Hematopoietic multipotent progenitor cell (in vitro differentiated cells): ENCODE measurements at regions not wholly inside any gene's neighbourhood (a gene's known extent, or its start where the extent isn't known, plus 50 kb on each side); places are given as distances from the start of the nearest gene placed in this dataset.

ENCODE experiments used
- DNase-seq, 3 donors: peaks; one replicate each; pipeline ENCODE4 v3.0.0-alpha.2; 2011 to 2015; ENCODE audit warnings: low read depth in 2 of 3, low spot score in 2 of 3

DNA sequence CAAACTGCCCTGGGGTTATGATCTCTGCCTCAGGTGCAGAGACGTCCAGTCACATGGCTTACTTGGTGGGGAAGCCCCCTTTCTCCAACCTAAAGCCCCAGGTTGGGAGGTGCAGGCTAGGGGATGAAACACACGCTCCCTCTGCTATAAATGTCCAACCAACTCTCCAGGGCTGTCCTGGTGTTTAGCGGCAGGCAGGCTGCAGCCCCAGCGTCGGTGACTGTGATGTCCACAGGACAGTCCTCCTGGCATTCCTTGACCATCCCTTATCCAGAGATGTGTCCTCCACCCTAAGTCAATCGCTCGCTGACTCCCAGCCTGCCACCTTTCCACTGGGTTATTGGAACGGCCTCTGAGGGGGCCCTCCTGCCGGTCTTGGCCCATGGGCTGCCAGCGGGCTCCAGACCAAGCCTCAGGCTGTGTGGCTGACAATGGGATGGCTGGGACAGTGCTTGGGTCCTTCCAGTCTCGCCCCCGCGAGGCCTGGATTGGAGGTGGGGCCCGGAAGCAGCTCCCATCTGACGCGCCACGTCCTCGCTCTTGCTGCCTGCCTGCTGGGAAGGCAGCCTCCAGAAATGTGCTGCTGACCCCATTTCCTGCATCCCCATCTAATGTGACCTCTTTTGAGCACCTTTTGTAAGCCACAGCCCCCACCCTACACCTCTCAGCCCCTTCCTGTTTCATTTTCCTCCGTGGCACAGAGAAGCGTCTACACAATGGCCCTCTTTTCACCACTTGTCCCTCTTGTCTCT is 60.8 kb upstream of the ADRA2C start:
- DNase-seq: no peak

DNA sequence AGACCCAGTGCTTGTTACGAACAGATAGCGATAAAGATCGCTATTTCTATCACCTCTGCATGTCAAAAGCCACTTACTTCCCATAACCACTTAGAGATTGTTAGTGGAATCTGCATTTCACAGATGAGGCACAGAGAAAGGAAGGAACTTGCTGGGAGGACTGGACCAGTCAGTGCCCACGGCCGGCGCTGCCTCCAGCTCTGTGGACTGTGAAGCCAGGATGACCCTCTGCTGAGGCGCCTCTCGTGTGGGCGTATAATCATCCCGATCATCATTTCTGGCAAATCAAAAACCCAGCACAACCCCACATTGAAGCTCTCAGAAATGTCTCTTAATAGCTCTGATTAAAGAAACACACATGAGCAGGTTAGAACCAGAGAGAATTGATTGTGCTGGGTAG is 61.5 kb upstream of the ADRA2C start:
- DNase-seq: no peak

DNA sequence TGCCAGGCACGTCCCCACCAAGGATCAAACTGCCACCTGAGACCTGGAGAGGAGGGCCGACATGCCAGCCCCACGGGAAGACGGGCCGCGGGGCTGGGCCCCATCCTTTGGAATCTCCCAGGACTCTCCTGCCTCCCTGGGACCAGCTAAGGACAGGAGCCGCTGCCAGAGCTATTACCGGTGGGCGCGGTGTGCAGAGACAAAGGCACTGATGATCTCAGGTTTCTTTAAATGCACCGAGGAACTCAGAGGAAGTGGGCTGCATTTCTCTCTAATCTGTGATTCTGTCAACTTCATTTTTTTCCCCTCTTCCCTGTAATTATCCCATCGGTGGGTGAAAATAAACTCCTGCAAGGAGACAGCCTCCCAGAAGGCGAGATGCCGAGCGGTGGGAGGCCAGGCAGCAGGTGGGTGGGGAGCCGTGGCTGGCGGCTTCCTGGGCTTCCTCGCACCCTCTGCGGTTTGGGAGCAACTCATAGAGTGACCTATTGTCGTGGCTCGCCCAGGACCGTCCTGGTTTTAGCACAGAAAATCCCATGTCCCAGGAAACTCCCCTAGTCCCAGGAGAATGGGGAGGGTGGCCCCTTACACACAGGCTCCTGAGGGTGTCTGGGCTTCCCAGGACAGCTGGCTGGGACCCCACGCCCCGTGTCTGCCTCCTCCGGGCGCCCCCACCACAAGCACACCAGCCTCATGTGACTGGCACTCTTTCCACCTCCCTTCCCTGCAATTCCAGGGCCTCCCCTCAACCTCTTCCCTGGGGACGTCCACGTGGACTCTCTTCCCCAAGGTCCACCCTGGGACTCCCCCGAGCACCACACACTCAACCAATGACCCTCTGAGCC is 62.3 kb upstream of the ADRA2C start:
- no peak for DNase-seq

DNA sequence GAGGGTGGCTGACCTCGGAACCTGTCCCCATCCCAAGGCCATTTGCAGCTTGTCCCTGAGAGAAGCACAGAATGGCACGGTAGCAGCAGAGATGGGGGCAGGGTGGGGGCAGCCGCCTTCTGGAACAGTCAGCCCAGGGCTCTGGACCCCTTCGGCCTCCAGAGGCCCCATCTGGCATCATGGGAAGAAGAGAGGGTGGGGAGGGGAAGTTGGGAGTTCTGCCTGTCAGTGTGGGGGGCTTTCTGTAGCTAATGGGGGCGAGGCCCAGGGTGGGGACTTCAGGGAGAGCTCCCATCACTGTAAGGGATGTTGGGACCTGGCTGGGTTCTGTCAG is 62.9 kb upstream of the ADRA2C start:
- no peak for DNase-seq

DNA sequence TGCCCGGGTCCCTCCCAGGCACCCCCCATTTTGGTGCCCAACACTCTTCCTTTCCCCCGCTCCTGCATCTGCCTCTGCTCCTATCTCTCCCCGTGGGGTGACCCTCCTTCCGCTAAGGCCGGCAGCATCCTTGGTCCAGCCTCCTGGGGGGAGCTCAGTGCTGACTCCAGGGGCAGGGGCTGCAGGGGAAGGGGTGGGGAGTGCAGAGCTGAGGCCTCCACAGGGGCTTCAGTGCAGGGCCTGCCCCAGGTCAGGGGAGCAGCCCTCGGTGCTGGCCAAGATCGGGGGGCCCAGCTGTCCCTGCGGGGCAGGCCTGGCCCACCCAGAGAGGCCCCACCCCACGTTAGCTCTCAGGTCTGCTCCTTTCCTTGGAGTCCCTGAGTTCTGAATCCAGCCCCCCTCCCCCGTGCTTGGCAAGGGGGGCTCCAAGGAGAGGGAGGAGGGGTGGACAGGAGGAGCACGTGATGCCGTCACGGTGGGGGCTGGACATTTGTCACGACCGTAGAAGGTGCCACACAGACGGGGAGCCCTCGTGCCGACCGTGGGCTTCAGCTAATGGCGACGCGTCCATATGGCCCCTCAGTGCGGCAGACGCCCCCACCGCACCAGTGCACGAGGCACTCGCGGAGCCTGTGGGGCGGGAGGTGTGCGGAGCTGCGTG is 63.5 kb upstream of the ADRA2C start:
- DNase-seq: no peak

DNA sequence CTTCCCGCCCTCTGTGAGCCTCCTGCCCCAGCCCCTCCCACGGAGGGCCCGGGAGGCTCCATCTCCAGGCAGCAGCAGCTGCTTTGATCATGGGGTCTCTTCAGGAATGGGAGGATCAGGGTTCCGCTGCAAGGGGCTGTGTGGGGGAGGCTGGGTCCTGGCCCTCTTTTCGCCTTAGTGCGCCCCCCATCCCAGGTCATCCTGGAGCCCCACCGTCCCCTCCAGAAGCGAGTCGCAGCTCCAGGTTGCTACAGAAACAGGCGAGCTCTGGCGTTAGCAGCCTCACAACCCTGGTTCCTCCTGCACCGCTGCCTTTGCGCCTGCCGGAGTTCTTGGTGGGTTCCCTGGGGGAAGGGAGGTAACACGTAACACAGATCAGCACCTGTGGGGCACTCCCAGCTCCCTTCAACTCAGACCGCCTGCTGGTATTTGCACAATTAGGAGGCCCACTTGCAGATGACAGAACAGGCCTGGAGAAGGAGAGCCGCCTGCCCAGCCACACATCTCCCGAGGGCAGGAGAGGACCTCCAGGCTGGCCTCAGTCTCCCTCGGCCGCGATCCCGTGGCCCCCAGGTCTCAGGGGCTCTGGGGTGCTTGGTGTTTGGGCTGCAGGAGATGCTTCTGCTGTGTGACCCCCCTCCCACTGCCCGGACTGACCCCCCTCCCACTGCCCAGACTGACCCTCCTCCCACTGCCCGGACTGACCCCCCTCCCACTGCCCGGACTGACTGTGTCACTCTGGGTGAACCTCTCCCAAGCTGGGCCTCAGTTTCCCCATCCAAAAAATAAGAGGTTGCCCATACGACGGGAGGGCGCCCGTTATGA is 64.2 kb upstream of the ADRA2C start:
- DNase-seq: no peak

DNA sequence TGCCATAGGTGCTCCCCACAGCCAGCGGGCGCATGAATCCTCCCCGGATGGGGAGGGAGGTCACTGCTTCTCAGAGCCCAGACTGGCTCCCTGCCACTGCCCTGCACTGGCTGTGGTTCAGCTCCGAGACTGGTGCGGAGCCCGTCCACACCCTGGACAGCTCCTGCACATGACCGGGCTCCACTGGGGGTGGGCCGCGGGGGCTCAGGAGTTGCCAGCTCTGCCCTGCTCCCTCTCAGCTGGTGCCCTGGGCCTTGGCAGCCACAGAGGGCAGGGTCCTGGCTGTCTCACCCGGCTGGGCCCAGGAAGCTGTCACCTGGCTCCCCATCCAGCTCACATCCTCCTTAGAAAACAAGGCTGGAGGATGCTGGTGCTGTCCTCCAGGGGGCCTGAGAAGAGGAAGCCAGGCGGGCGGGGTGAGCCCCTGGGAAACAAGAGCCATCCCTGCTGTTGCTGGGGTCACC is 64.9 kb upstream of the ADRA2C start:
- no peak for DNase-seq

DNA sequence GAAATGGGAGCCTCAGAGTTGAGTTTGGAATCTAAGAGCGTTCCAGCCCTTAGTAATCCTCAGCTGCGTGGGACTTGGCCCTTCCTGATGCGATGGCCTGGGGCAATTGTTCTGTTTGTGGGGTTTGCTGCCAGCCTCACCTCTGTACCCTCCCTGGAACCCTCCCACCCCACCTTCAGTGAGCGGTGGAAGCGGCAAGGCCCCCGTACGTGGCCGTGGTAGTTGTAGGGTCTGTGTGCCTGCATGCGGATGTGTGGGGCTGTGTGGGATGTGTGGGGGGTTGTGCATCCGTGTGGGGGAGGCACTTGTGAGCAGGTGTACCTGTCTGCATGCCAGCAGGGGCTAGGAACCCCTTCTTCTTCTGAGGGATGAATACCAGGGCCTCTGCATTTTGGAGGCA is 65.4 kb upstream of the ADRA2C start:
- no peak for DNase-seq

DNA sequence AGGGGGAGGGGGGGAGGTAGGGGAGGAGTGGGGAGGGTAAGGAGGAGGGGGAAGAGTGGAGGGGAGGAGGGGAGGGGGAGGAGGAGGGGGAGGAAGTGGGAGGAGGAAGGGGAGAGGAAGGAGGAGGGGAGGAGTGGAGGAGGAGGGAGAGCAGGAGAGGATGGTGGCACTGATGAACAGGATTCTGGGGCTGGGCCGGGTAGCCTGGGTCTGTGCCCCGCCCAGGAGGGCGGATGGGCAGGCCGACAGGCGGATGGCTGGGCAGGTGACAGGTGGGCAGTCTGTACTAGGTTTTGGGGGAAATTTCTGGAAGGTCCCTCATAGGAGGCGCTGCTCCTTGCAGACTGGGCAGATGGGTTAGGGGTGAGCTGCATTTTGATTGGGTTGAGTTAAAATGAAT is 66.0 kb upstream of the ADRA2C start:
- no peak for DNase-seq

DNA sequence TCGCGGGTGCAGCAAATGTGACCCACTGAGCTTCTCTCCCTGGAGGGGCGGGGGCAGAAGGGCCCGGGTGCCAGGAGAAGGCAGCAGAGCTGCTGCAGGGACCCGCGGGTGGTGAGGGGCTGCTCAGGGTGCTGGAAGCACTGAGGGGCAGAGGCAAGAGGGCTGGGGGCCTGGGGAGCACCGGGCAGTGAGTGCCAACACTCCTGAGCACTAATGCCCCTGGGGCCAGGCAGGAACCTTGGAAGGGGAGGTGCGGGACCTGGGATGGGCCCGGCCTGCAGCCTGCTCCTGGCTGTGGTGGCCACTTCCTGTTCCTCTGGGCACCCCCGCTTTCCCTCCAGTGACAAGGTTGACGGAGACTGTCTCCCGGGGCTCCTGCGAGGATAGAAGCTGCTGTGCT is 66.5 kb upstream of the ADRA2C start:
- no peak for DNase-seq

DNA sequence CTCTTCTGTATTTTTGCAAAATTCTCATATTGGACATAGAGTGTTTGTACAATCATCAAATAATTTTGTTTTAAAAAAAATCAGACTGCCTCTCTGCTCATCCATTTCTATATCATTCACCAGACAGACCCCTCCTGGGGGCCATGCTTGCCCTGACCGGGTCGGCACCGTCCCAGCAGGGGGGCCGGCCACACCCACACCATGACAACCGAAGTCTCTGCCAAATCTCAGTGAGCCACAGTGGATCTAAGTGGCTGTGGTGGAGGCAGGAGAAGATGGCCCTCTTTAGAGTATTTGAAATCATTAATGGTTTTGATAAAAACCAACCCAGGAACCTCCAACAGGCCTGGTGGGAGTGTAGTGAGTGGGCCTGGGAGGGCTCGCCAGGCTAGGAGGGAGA is 66.9 kb upstream of the ADRA2C start:
- no peak for DNase-seq

DNA sequence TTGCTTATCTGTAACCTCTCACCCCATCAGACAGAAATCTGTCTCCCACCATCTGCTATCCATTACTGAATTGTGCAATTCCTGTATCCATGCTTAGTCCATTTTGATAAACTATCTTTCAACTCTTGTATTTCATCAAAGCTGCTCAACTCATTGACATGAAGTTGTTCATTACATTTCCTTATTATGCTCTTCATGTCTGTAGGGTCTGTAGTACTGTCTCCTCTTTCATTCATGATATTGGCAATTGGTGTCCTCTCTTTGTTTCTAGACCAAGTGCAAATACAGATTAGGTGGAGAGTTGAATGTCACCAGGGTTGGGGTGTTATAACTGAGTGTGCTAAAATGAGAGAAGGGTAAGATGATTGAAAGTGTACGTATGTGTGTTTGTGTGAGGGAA is 69.2 kb upstream of the ADRA2C start:
- DNase-seq: no peak

DNA sequence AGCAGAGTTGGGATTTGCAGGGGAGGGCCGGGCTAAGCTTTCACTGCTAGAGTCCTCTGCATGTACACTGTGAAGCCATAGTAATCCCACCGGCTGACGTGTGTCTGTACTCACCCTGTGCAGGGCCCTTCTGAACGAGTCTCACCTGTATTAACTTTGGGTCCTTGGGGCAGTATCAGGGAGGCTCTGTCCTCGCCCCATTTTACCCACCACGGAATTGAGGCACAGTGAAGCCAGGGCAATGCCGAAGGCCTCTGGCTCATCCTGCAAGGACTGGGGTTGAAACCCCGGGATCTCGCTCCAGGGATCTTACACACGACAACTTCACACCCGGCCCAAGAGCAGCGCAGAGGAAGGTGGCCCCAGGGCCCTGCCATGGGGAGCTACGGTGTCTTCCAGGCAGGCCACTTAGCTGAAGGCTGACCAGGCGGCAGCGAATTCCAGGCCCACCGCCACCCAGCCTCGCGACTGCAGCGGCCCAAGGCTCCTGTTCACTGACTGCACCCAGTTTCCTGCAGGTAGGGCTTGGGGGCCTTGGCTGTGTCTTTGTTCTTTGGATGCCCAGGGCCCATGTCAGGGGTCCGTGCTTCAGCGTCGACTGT is 75.5 kb upstream of the ADRA2C start:
- DNase-seq: no peak

DNA sequence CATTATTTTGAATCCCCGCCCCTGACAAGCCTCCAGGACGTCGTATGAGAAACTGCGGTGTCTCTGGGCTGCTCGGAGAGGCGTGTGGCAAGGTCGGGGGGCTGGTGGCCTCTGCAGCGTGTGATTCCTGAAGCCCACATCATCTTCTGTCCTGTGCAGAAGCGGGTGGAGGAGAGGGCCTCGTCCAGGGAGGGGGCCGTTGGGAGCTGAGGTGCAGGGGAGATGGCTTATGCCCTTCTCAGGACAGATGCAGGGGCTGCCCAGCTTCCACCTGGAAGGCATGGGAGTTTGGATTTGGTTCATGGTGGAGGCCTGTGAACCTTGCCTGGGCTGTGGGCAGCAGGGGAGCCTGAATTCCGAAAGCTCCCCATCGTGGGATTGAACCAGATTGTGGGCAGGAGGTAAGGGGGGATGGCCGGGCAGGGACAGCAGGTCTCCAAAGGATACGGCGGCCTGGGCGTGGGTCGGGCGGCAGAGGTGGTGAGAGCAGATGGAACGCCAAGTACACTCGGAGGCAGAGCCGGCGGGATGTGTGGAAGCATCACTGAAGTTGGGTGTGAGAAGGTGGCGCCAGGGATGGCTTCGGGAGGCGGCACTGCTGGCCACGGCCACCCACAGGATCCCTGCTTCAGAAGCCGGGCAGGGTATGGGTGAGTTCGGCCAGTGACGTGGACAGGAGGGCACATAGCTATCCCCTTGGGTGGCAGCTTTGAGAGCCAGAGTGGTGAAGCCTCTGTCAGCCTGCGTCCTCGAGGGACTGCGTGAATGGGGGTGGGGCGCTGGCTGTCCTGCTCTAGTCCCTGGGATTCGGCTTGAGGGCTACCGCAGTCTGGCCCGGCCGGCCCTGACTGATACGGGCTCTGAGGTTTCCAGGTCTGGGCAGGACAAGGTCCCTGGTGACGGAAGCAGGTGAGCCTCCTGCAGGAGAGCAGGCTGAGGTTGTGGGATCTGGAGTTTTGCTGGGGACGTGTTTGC is 76.3 kb upstream of the ADRA2C start:
- DNase-seq: no peak

DNA sequence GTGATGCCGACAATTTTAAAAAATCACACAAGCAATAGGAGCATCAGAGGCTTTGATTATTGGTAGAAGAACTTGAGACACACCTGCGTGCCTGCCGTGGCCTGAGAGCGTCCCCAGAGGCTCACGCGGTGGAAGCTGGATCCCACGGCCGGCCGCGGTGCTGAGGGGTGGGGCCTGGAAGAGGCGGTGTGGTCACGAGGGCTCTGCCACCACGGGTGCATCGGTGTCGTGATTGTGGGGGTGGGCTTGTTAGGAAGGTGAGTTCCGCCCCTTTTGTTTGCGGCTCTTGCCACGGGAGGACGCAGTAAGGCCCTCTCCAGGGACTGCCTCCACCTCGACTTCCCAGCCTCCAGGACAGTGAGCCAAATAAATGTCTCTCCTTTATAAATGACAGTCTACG is 77.2 kb upstream of the ADRA2C start:
- no peak for DNase-seq

DNA sequence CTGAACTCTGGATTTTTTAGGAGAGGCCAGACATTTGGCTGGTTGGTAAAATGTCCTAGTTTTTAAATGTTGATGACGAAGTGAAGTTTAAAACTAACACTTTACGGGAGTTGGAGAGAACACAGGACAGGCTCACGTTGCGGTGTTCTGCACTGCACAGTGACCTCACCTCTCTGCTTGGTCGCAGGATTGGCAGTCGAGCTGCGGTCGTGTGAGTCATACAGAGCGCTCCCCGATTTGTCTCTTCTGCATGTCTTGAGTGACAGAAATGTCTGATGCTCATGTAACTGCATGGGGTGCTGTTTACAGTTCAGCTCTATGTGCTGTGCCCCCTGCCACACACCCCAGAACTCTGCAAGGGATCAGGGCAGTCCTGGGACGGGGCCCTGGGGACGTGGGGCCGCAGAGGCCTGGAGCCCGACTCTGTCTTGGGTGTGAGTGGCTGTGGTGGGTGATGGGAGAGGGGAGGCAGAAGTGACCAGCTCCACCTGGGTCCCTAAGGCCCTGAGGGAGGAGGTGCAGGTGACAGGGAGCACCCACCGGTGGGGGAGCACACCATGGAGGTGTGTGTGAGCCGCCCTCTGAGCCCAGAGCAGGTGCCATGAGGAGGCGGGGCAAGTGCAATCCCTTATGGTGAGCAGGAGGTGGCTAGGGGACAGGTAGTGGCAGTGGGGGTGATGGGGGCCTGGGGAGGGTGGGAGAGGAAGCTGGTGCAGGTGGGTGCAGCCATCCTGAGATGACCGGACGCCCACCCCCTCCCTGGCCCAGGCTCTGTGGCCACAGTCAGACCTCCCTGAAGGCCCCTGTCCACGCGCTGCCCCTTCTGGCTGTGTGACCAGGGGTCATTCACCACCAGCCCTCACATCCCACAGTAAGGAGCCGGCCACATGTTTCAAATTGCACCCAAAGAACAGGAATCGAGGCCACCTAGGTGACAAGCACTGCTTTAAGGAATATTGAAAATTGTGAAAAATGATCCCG is 77.9 kb upstream of the ADRA2C start:
- DNase-seq: no peak

DNA sequence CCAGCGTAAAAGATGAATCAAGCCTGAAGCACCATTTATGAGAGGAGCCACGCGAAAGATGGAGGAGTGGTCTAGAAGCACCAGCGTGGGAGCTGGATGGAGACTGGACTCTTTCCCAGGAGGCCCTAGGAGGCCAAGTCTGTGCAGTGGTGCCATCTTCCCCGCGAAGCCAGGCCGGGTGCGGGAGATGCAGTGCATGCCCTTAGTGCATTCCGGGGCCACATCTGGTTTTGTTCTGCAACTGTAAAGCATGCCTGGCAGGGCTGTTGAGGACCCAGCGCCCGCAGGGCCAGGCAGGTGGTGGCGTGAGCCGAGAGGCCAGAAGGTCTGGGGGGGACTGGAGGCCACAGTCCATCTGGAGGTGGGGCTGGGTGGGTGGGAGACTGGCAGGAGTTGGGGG is 78.6 kb upstream of the ADRA2C start:
- DNase-seq: no peak

DNA sequence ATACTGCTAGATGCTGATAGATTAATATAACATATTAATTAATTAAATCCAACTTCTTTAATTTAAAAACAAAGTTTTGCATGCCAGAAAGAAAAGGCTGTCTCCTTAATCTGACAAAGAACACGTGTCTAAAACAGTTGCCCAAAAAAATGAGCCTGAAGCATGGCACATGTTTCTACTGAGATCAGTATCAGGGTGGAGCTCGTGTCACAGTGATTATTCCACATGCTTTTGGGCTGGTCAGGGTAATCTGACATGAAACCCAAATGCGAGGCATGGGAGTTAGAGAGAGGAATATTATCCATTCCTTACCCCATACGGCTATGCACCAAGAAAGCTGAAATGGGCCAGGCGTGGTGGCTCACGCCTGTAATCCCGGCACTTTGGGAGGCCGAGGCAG is 79.4 kb upstream of the ADRA2C start:
- DNase-seq: no peak
